PC-3 (cell line): ENCODE measurements at regions not wholly inside any gene's neighbourhood (a gene's known extent, or its start where the extent isn't known, plus 50 kb on each side); places are given as distances from the start of the nearest gene placed in this dataset.

Experiments used
- ATAC-seq: fragments of 200-7000 bp; cut with Tn5 transposase; 2 replicates; pipeline ENCODE4 v1.9.1; 2020; ENCODE audit warnings: mild to moderate bottlenecking, moderate library complexity
- BruUV-seq: library from RNA; stranded (reverse); fragments of 400-500 nt; replicated peaks from 2 replicates; lab custom pipeline; 2021; lab: Mats Ljungman, UMichigan
- CTCF ChIA-PET: fragments of 300-600 bp; sonication (Branson Sonifier 250); formaldehyde crosslinking; loops from one replicate; lab custom pipeline; 2022; ENCODE audit warnings: antibody characterized with exemption; lab: Charles Lee
- POLR2A ChIA-PET: fragments of 300-600 bp; sonication (Branson Sonifier 250); formaldehyde crosslinking; loops from one replicate; lab custom pipeline; 2022; ENCODE audit warnings: antibody characterized with exemption; ENCODE audit not compliant: unreplicated experiment; lab: Charles Lee
- DNase-seq: peaks from one replicate; pipeline ENCODE4 v3.0.0-alpha.2; 2015
- H2AFZ ChIP-seq: fragments of 300-600 bp; sonication (generic); 2 replicates; pipeline ENCODE4 v1.6.0; 2016; ENCODE audit warnings: antibody characterized with exemption, low read length
- H3F3A ChIP-seq: fragments of 300-600 bp; sonication (generic); one replicate; pipeline ENCODE4 v1.6.0; 2017; ENCODE audit warnings: antibody characterized with exemption, low read length, control low read depth, mild to moderate bottlenecking; ENCODE audit not compliant: unreplicated experiment
- H3K27ac ChIP-seq: fragments of 300-600 bp; sonication (generic); 2 replicates; pipeline ENCODE4 v1.5.1; 2016; ENCODE audit warnings: mild to moderate bottlenecking, low read length
- H3K27me3 ChIP-seq: fragments of 300-600 bp; sonication (generic); 2 replicates; pipeline ENCODE4 v1.6.1; 2016; ENCODE audit warnings: low read length, mixed read lengths
- H3K36me3 ChIP-seq: fragments of 300-600 bp; sonication (generic); 2 replicates; pipeline ENCODE4 v1.6.1; 2016; ENCODE audit warnings: low read depth, mixed run types, low read length, mixed read lengths
- H3K4me1 ChIP-seq: fragments of 300-600 bp; sonication (generic); 2 replicates; pipeline ENCODE4 v1.5.1; 2016; ENCODE audit warnings: low read length; ENCODE audit not compliant: insufficient read depth
- H3K4me2 ChIP-seq: fragments of 300-600 bp; sonication (generic); 2 replicates; pipeline ENCODE4 v1.6.0; 2016; ENCODE audit warnings: low read length
- H3K4me3 ChIP-seq: fragments of 300-600 bp; sonication (generic); 2 replicates; pipeline ENCODE4 v1.5.1; 2016; ENCODE audit warnings: mild to moderate bottlenecking, low read length, mixed read lengths
- H3K79me2 ChIP-seq: fragments of 300-600 bp; sonication (generic); 2 replicates; pipeline ENCODE4 v1.6.1; 2017; ENCODE audit warnings: low read length, mixed read lengths
- H3K9ac ChIP-seq: fragments of 300-600 bp; sonication (generic); 2 replicates; pipeline ENCODE4 v1.6.0; 2016; ENCODE audit warnings: mild to moderate bottlenecking, low read length
- H3K9me2 ChIP-seq: fragments of 300-600 bp; sonication (generic); replicated peaks from 2 replicates; pipeline ENCODE4 v1.6.1; 2016; ENCODE audit warnings: mixed run types, low read length, mixed read lengths
- H3K9me3 ChIP-seq: fragments of 300-600 bp; sonication (generic); 2 replicates; pipeline ENCODE4 v1.6.1; 2016; ENCODE audit warnings: low read length, mixed read lengths
- H4K20me1 ChIP-seq: fragments of 300-600 bp; sonication (generic); 2 replicates; pipeline ENCODE4 v1.6.1; 2016; ENCODE audit warnings: low read length, mixed read lengths
- CTCF ChIP-seq: fragments of 300-600 bp; sonication (generic); conservative IDR thresholded peaks from 2 replicates; pipeline ENCODE4 v1.5.1; 2017; ENCODE audit warnings: antibody characterized with exemption, low read depth, mild to moderate bottlenecking, low read length
- EZH2 ChIP-seq: fragments of 300-600 bp; sonication (generic); IDR thresholded peaks from one replicate; pipeline ENCODE4 v1.6.1; 2017; ENCODE audit warnings: antibody characterized with exemption, mild to moderate bottlenecking, low read length; ENCODE audit not compliant: unreplicated experiment
- EZH2phosphoT487 ChIP-seq: fragments of 300-600 bp; sonication (generic); IDR thresholded peaks from 2 replicates; pipeline ENCODE4 v1.6.1; 2018; ENCODE audit warnings: mild to moderate bottlenecking, antibody characterized with exemption, low read length, borderline replicate concordance
- intact Hi-C: fragments of 100-400 bp; cut with micrococcal nuclease; formaldehyde crosslinking; loops from 2 replicates; pipeline ENCODE4 v1.9.0; 2023

DNA sequence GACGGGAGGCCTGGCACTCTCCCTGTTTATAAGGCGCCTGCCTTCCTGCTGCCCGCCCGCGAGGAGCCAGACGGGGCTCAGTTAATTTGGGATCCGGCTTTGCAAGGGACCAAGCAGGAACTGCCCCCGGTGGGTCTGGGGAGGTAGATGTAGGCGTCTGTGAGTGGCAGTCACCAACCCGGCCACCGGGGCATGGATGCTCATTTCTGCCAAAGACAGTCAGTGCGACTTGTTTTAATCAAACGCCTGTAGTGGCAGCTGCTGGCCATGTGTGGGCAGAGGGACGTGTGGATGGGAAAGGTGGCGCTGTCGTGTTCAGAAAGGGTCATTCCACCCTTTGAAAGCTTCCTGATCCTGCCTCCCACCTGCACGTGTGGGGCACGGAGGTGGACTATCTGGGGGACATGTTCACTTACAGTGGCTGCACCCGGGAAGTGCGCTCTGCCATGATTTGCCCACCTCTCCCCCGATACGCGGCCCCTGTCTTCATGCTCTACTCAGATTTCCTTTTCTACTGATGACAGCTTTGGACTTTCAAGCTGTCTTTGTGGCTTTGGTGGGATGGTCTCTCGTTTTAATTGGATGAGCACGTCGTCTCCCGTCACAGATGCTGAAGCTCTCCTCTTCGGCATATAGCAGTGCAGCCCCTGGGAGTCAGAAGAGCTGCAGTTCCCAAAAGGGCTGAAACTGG lies 60.3 kb upstream of the CIBAR2 start:
- H3K36me3 ChIP-seq, result no peaks in the 10 kb centered on the region
- ChIA-PET POLR2A (no interaction called here), CTCF (interaction anchor here (0.7 to 1.0 kb wide), 2 partner anchors 31 to 225 kb away, joined by 3 read pairs; no protein-coding TSS in a partner anchor)
- no peaks in the 10 kb centered on the region for H3K9me2 ChIP-seq
- H3K9ac ChIP-seq, result peak overlapping the region; percentile 46
- H3K4me3 ChIP-seq, result peak overlapping the region; percentile 72
- H2AFZ ChIP-seq, result peak overlapping the region; percentile 67
- H4K20me1 ChIP-seq, result no peaks in the 10 kb centered on the region
- intact Hi-C loops, result no loop called here
- H3K79me2 ChIP-seq, result peaks cover 65% of the 10 kb centered on the region
- peak overlapping the region; percentile 90 for H3K27ac ChIP-seq
- peak; percentile 69 for DNase-seq
- peak overlapping the region; percentile 89 for H3K4me2 ChIP-seq
- H3F3A ChIP-seq, result peaks cover 5% of the 10 kb centered on the region
- H3K4me1 ChIP-seq, result peaks cover 40% of the 10 kb centered on the region
- TF ChIP-seq CTCF, result peak; percentile 63
- no peak for TF ChIP-seq EZH2phosphoT487
- no peak for TF ChIP-seq EZH2
- BruUV-seq, result no TSS peak
- ATAC-seq, result peak; percentile 58
- H3K27me3 ChIP-seq, result no peaks in the 10 kb centered on the region
- H3K9me3 ChIP-seq, result no peaks in the 10 kb centered on the region

- DNase-seq (peak; percentile 90), ATAC-seq (peak; percentile 44)
- Histone ChIP-seq H3K27ac (peak overlapping the region; percentile 90), H3K36me3 (no peaks in the 10 kb centered on the region), H3K27me3 (no peaks in the 10 kb centered on the region), H3K4me2 (peak overlapping the region; percentile 89), H3F3A (peaks cover 5% of the 10 kb centered on the region), H2AFZ (peak overlapping the region; percentile 47), H3K79me2 (peaks cover 72% of the 10 kb centered on the region), H4K20me1 (no peaks in the 10 kb centered on the region), H3K9me3 (no peaks in the 10 kb centered on the region), H3K9ac (peak overlapping the region; percentile 60), H3K9me2 (no peaks in the 10 kb centered on the region), H3K4me3 (peak overlapping the region; percentile 72), H3K4me1 (peaks cover 40% of the 10 kb centered on the region)
- no TSS peak for BruUV-seq
- CTCF ChIA-PET, result interaction anchor here (0.7 to 1.0 kb wide), 2 partner anchors 32 to 224 kb away, joined by 3 read pairs; no protein-coding TSS in a partner anchor
- TF ChIP-seq EZH2phosphoT487, result no peak
- TF ChIP-seq CTCF, result no peak
- no peak for TF ChIP-seq EZH2
- POLR2A ChIA-PET, result no interaction called here
- intact Hi-C loops, result no loop called here
Measured at GRCh38 chr16:85173146-85173980, 61.1 kb upstream of the CIBAR2 start.
